GM19238 (cell line): ENCODE measurements at regions not wholly inside any gene's neighbourhood (a gene's known extent, or its start where the extent isn't known, plus 50 kb on each side); places are given as distances from the start of the nearest gene placed in this dataset.
"Not testable (repeated sequence)": the region's sequence is repeated elsewhere in the genome, so short reads cannot be mapped to it uniquely, and the experiment has no call there.

Experiments used
- DNase-seq: peaks from one replicate; pipeline ENCODE4 v3.0.0; 2011; ENCODE audit warnings: low spot score; ENCODE audit not compliant: insufficient read length

- no peak for DNase-seq
These were observed 1395.7 kb downstream of the STIM2 start for GRCh38 chr4:28256295-28256694.

GRCh38 chr4:28259951-28260350 lies 1399.3 kb downstream of the STIM2 start:
- DNase-seq = no peak

GRCh38 chr4:28267166-28267565 lies 1406.5 kb downstream of the STIM2 start:
- DNase-seq = no peak

- no peak for DNase-seq
These were observed 1408.8 kb downstream of the STIM2 start for GRCh38 chr4:28269426-28269825.

- no peak for DNase-seq
These were observed 1417.3 kb downstream of the STIM2 start for GRCh38 chr4:28277931-28278330.

GRCh38 chr4:28278676-28279075 lies 1418.0 kb downstream of the STIM2 start:
- no peak for DNase-seq

GRCh38 chr4:28279249-28279648 lies 1418.6 kb downstream of the STIM2 start:
- no peak for DNase-seq

GRCh38 chr4:28286266-28286665 lies 1425.6 kb downstream of the STIM2 start:
- not testable (repeated sequence) for DNase-seq

GRCh38 chr4:28287831-28288233 lies 1427.2 kb downstream of the STIM2 start:
- no peak for DNase-seq

- DNase-seq = no peak
These were observed 1435.6 kb downstream of the STIM2 start for GRCh38 chr4:28296239-28296638.

GRCh38 chr4:28310926-28311325 lies 1450.3 kb downstream of the STIM2 start:
- DNase-seq = no peak

- not testable (repeated sequence) for DNase-seq
These were observed 1451.9 kb downstream of the STIM2 start for GRCh38 chr4:28312497-28312896.

GRCh38 chr4:28313729-28314713 lies 1453.4 kb downstream of the STIM2 start:
- no peak for DNase-seq

GRCh38 chr4:28317221-28317620 lies 1456.6 kb downstream of the STIM2 start:
- no peak for DNase-seq

GRCh38 chr4:28334249-28334648 lies 1473.6 kb downstream of the STIM2 start:
- DNase-seq = no peak

GRCh38 chr4:28341784-28342183 lies 1481.1 kb downstream of the STIM2 start:
- DNase-seq = no peak

- DNase-seq = no peak
These were observed 1489.8 kb downstream of the STIM2 start for GRCh38 chr4:28350485-28350884.

- DNase-seq = no peak
These were observed 1490.5 kb downstream of the STIM2 start for GRCh38 chr4:28351102-28351501.

GRCh38 chr4:28351826-28352225 lies 1491.2 kb downstream of the STIM2 start:
- DNase-seq = no peak

- no peak for DNase-seq
These were observed 1494.4 kb downstream of the STIM2 start for GRCh38 chr4:28354880-28355656.

- no peak for DNase-seq
These were observed 1497.3 kb downstream of the STIM2 start for GRCh38 chr4:28357990-28358389.

- DNase-seq = no peak
These were observed 1498.0 kb downstream of the STIM2 start for GRCh38 chr4:28358606-28359005.
